Mesenchymal stem cell (in vitro differentiated cells and primary cell): ENCODE measurements at regions not wholly inside any gene's neighbourhood (a gene's known extent, or its start where the extent isn't known, plus 50 kb on each side); places are given as distances from the start of the nearest gene placed in this dataset.

ENCODE experiments used
- DNase-seq: peaks from one replicate; pipeline ENCODE4 v3.0.0-alpha.2; 2013
- H2AFZ ChIP-seq: one replicate; pipeline ENCODE4 v1.6.1; 2013; ENCODE audit warnings: low read depth, mild to moderate bottlenecking, control low read depth, inconsistent platforms, low read length, moderate library complexity
- H2AK5ac ChIP-seq: 2 replicates; pipeline ENCODE4 v1.6.1; 2013; ENCODE audit warnings: low read length, moderate library complexity, mild to moderate bottlenecking, inconsistent platforms; ENCODE audit not compliant: severe bottlenecking
- H2BK120ac ChIP-seq: one replicate; pipeline ENCODE4 v1.6.1; 2013; ENCODE audit warnings: low read depth, mild to moderate bottlenecking, inconsistent platforms, low read length, moderate library complexity
- H2BK12ac ChIP-seq, 2 experiments: one replicate each; pipeline ENCODE4 v1.6.1; 2013; ENCODE audit warnings: inconsistent platforms in 2 of 2, low read length in 2 of 2, mild to moderate bottlenecking in 2 of 2, moderate library complexity in 2 of 2, control low read depth in 1 of 2
- H2BK15ac ChIP-seq: one replicate; pipeline ENCODE4 v1.6.1; 2013; ENCODE audit warnings: mild to moderate bottlenecking, low read depth, inconsistent platforms; ENCODE audit not compliant: poor library complexity, severe bottlenecking
- H2BK5ac ChIP-seq: 2 replicates; pipeline ENCODE4 v1.6.1; 2013; ENCODE audit warnings: low read depth, mild to moderate bottlenecking, low read length, control low read depth, inconsistent platforms; ENCODE audit not compliant: poor library complexity, severe bottlenecking
- H3K14ac ChIP-seq, 2 experiments: one replicate each; pipeline ENCODE4 v1.6.1; 2013; ENCODE audit warnings: inconsistent platforms in 2 of 2, low read length in 2 of 2, control low read depth in 1 of 2, mild to moderate bottlenecking in 1 of 2, moderate library complexity in 1 of 2
- H3K18ac ChIP-seq, 2 experiments: one replicate each; pipeline ENCODE4 v1.6.1; 2013; ENCODE audit warnings: inconsistent platforms in 2 of 2, low read length in 2 of 2, control low read depth in 1 of 2, low read depth in 1 of 2, mild to moderate bottlenecking in 1 of 2
- H3K23ac ChIP-seq, 2 experiments: one replicate each; pipeline ENCODE4 v1.6.1; 2013; ENCODE audit warnings: inconsistent platforms in 2 of 2, low read length in 2 of 2, mild to moderate bottlenecking in 2 of 2, moderate library complexity in 2 of 2, control low read depth in 1 of 2
- H3K27ac ChIP-seq: 2 replicates; pipeline ENCODE4 v1.5.1; 2013; ENCODE audit warnings: mild to moderate bottlenecking, moderate library complexity, low read length, control low read depth, inconsistent platforms; ENCODE audit not compliant: poor library complexity, severe bottlenecking
- H3K27me3 ChIP-seq, 2 experiments: 2 replicates each; pipeline versions ENCODE4 v1.6.1 to v1.7.0; 2013; ENCODE audit warnings: low read length in 2 of 2, mild to moderate bottlenecking in 2 of 2, moderate library complexity in 2 of 2, control low read depth in 1 of 2, inconsistent platforms in 1 of 2; ENCODE audit not compliant: control insufficient read depth in 1 of 2, insufficient read depth in 1 of 2
- H3K36me3 ChIP-seq, 2 experiments: 2 replicates each; pipeline versions ENCODE4 v1.6.1 to v1.7.0; 2013; ENCODE audit warnings: low read length in 2 of 2, control low read depth in 1 of 2, inconsistent platforms in 1 of 2, low read depth in 1 of 2, mild to moderate bottlenecking in 1 of 2; ENCODE audit not compliant: insufficient read depth in 2 of 2, control insufficient read depth in 1 of 2
- H3K4ac ChIP-seq, 2 experiments: one replicate each; pipeline ENCODE4 v1.6.1; 2013; ENCODE audit warnings: inconsistent platforms in 2 of 2, low read length in 2 of 2, mild to moderate bottlenecking in 2 of 2, moderate library complexity in 2 of 2, control low read depth in 1 of 2, low read depth in 1 of 2
- H3K4me1 ChIP-seq: 2 replicates; pipeline ENCODE4 v1.6.1; 2013; ENCODE audit warnings: low read depth, low read length, control low read depth; ENCODE audit not compliant: control insufficient read depth, insufficient read depth
- H3K4me2 ChIP-seq: 2 replicates; pipeline ENCODE4 v1.6.1; 2013; ENCODE audit warnings: low read length, mild to moderate bottlenecking, inconsistent platforms; ENCODE audit not compliant: poor library complexity, severe bottlenecking
- H3K4me3 ChIP-seq, 2 experiments: 2 replicates each; pipeline versions ENCODE4 v1.5.1 to v1.7.0; 2013; ENCODE audit warnings: low read length in 2 of 2, mild to moderate bottlenecking in 2 of 2, control low read depth in 1 of 2, low read depth in 1 of 2; ENCODE audit not compliant: insufficient read depth in 1 of 2
- H3K79me1 ChIP-seq: replicated peaks from 2 replicates; pipeline ENCODE4 v1.6.1; 2013; ENCODE audit warnings: mild to moderate bottlenecking, control low read depth, low read length, inconsistent platforms; ENCODE audit not compliant: poor library complexity, severe bottlenecking
- H3K9ac ChIP-seq: 2 replicates; pipeline ENCODE4 v1.7.0; 2013; ENCODE audit warnings: mild to moderate bottlenecking, low read length, moderate library complexity
- H3K9me3 ChIP-seq: 2 replicates; pipeline ENCODE4 v1.7.0; 2013; ENCODE audit warnings: mild to moderate bottlenecking, low read length; ENCODE audit not compliant: control insufficient read depth
- H4K8ac ChIP-seq: one replicate; pipeline ENCODE4 v1.6.1; 2013; ENCODE audit warnings: inconsistent platforms, mild to moderate bottlenecking, low read length, moderate library complexity
- H4K91ac ChIP-seq: one replicate; pipeline ENCODE4 v1.6.1; 2013; ENCODE audit warnings: mild to moderate bottlenecking, low read length, inconsistent platforms
- WGBS: methylation state at CpG from one replicate; pipeline ENCODE4 v1.1.7; 2013; ENCODE audit warnings: mixed read lengths; 5-methylcytosine and 5-hydroxymethylcytosine counted together

GRCh38 chr20:63102721-63103375 is 96.1 kb upstream of the BHLHE23 start:
- H3K14ac ChIP-seq: no peak overlapping the region
- WGBS: 2% methylated on average over 54 of the region's 55 CpGs
- H3K9ac ChIP-seq: no peak overlapping the region
- no peaks in the 10 kb centered on the region for H3K79me1 ChIP-seq
- no peak overlapping the region for H2BK5ac ChIP-seq
- H3K4ac ChIP-seq: no peak overlapping the region
- no peaks in the 10 kb centered on the region for H3K36me3 ChIP-seq
- no peak overlapping the region for H2BK12ac ChIP-seq
- H3K27me3 ChIP-seq: peaks cover 33 to 46% of the 10 kb centered on the region in 2 experiments
- no peak overlapping the region for H3K27ac ChIP-seq
- H3K4me3 ChIP-seq: peak overlapping the region; percentile 45 to 81
- no peak overlapping the region for H3K23ac ChIP-seq
- H2AK5ac ChIP-seq: no peak overlapping the region
- H3K9me3 ChIP-seq: no peaks in the 10 kb centered on the region
- peaks cover 15% of the 10 kb centered on the region for H3K4me1 ChIP-seq
- no peak overlapping the region for H3K18ac ChIP-seq
- no peak overlapping the region for H2BK120ac ChIP-seq
- peak; percentile 23 for DNase-seq
- no peak overlapping the region for H2AFZ ChIP-seq
- H4K8ac ChIP-seq: no peak overlapping the region
- H3K4me2 ChIP-seq: peak overlapping the region; percentile 96
- H4K91ac ChIP-seq: no peak overlapping the region
- H2BK15ac ChIP-seq: no peak overlapping the region

- WGBS: 1% methylated on average over 71 of the region's 100 CpGs
- Histone ChIP-seq H3K4me1 (peaks cover 15% of the 10 kb centered on the region), H3K36me3 (no peaks in the 10 kb centered on the region), H3K27ac (no peak overlapping the region), H2BK5ac (no peak overlapping the region), H3K4me3 (peak overlapping the region; percentile 45 to 81), H3K79me1 (no peaks in the 10 kb centered on the region), H3K14ac (peak overlapping the region in 1 of 2 experiments; percentile 58), H4K8ac (peak overlapping the region; percentile 50), H2BK12ac (no peak overlapping the region), H3K18ac (peak overlapping the region in 1 of 2 experiments; percentile 13), H3K9me3 (no peaks in the 10 kb centered on the region), H3K23ac (peak overlapping the region in 1 of 2 experiments; percentile 28), H3K27me3 (peaks cover 38 to 52% of the 10 kb centered on the region in 2 experiments), H3K9ac (peak overlapping the region; percentile 82), H2AK5ac (no peak overlapping the region), H2BK120ac (no peak overlapping the region), H4K91ac (no peak overlapping the region), H2AFZ (peak overlapping the region; percentile 63), H3K4ac (no peak overlapping the region), H2BK15ac (peak overlapping the region; percentile 36), H3K4me2 (peak overlapping the region; percentile 96)
- DNase-seq: peak; percentile 53
Measured at GRCh38 chr20:63101781-63102720, 95.3 kb upstream of the BHLHE23 start.

- Histone ChIP-seq H3K4ac (no peak overlapping the region), H4K8ac (no peak overlapping the region), H3K36me3 (no peaks in the 10 kb centered on the region), H2BK12ac (no peak overlapping the region), H2BK5ac (no peak overlapping the region), H2AK5ac (no peak overlapping the region), H2AFZ (no peak overlapping the region), H3K4me1 (peaks cover 15% of the 10 kb centered on the region), H3K23ac (no peak overlapping the region), H3K14ac (no peak overlapping the region), H2BK15ac (no peak overlapping the region), H3K4me2 (no peak overlapping the region), H2BK120ac (no peak overlapping the region), H3K4me3 (no peak overlapping the region), H3K18ac (no peak overlapping the region), H4K91ac (no peak overlapping the region), H3K27me3 (peaks cover 46 to 58% of the 10 kb centered on the region in 2 experiments), H3K27ac (no peak overlapping the region), H3K79me1 (no peaks in the 10 kb centered on the region), H3K9ac (no peak overlapping the region), H3K9me3 (no peaks in the 10 kb centered on the region)
- no peak for DNase-seq
- 23% methylated on average over 12 of the region's 15 CpGs for WGBS
Measured at GRCh38 chr20:63100926-63101699, 94.3 kb upstream of the BHLHE23 start.
